ENCODE measurements at regions not wholly inside any gene's neighbourhood (a gene's known extent, or its start where the extent isn't known, plus 50 kb on each side); places are given as distances from the start of the nearest gene placed in this dataset.

GRCh38 chr16:47895146-47895545, 260.6 kb downstream of the ABCC12 start:
- Histone ChIP-seq H3K4me3 (no peak overlapping the region), H3K9ac (ENCODE audit: low read depth in 2 of 2, low read length in 2 of 2) (no peak overlapping the region), H3K27me3 (no peaks in the 10 kb centered on the region), H3K4me1 (no peaks in the 10 kb centered on the region), H3K36me3 (no peaks in the 10 kb centered on the region), H3K27ac (no peak overlapping the region), H3K9me3 (no peaks in the 10 kb centered on the region)
- no peak for DNase-seq
- intact Hi-C loops (cut with DNase I), result no loop called here
- TF ChIP-seq, protein P1, sequence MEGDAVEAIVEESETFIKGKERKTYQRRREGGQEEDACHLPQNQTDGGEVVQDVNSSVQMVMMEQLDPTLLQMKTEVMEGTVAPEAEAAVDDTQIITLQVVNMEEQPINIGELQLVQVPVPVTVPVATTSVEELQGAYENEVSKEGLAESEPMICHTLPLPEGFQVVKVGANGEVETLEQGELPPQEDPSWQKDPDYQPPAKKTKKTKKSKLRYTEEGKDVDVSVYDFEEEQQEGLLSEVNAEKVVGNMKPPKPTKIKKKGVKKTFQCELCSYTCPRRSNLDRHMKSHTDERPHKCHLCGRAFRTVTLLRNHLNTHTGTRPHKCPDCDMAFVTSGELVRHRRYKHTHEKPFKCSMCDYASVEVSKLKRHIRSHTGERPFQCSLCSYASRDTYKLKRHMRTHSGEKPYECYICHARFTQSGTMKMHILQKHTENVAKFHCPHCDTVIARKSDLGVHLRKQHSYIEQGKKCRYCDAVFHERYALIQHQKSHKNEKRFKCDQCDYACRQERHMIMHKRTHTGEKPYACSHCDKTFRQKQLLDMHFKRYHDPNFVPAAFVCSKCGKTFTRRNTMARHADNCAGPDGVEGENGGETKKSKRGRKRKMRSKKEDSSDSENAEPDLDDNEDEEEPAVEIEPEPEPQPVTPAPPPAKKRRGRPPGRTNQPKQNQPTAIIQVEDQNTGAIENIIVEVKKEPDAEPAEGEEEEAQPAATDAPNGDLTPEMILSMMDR (IDR thresholded peaks at IDR 0.05), result no peak

- Histone ChIP-seq H3K27ac (no peak overlapping the region), H3K36me3 (no peaks in the 10 kb centered on the region), H3K4me1 (no peaks in the 10 kb centered on the region), H3K9ac (ENCODE audit: low read depth in 2 of 2, low read length in 2 of 2) (no peak overlapping the region), H3K4me3 (no peak overlapping the region), H3K9me3 (no peaks in the 10 kb centered on the region), H3K27me3 (no peaks in the 10 kb centered on the region)
- TF ChIP-seq, protein P1 (IDR thresholded peaks at IDR 0.05), result no peak
- no peak for DNase-seq
- intact Hi-C loops (cut with DNase I), result no loop called here
Observed at GRCh38 chr16:47892999-47893398, 262.8 kb downstream of the ABCC12 start.

GRCh38 chr16:47888734-47889133, 267.1 kb downstream of the ABCC12 start:
- no peak overlapping the region for H3K27ac ChIP-seq
- intact Hi-C loops (cut with DNase I), result no loop called here
- H3K36me3 ChIP-seq, result no peaks in the 10 kb centered on the region
- no peaks in the 10 kb centered on the region for H3K27me3 ChIP-seq
- DNase-seq, result no peak
- H3K4me1 ChIP-seq, result no peaks in the 10 kb centered on the region
- TF ChIP-seq, protein P1 (IDR thresholded peaks at IDR 0.05), result no peak
- no peak overlapping the region for H3K9ac ChIP-seq (ENCODE audit: low read depth in 2 of 2, low read length in 2 of 2)
- no peak overlapping the region for H3K4me3 ChIP-seq
- no peaks in the 10 kb centered on the region for H3K9me3 ChIP-seq

DNA sequence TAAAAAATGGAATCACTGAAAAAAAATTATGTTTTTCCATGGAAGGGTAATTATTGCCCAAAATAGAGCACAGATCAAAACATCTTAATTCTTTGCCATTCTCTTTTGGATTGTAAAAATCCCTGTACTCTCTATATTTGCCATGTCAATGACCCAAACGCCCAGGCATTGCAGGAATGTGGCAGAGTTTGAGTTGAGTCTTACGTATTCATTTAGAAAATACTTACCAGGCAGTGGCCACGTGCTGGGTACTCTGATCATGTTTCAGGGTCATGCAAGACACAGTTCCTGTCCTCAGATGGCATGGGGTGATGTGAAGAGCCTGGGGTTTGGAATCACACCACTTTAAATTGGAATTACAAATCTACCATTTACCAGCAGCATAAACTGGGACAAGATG, 267.7 kb downstream of the ABCC12 start:
- H3K27me3 ChIP-seq, result no peaks in the 10 kb centered on the region
- DNase-seq, result no peak
- intact Hi-C loops (cut with DNase I), result no loop called here
- H3K36me3 ChIP-seq, result no peaks in the 10 kb centered on the region
- no peaks in the 10 kb centered on the region for H3K9me3 ChIP-seq
- H3K27ac ChIP-seq, result no peak overlapping the region
- H3K4me3 ChIP-seq, result no peak overlapping the region
- no peaks in the 10 kb centered on the region for H3K4me1 ChIP-seq
- TF ChIP-seq, protein P1 (IDR thresholded peaks at IDR 0.05), result no peak
- no peak overlapping the region for H3K9ac ChIP-seq (ENCODE audit: low read depth in 2 of 2, low read length in 2 of 2)

DNA sequence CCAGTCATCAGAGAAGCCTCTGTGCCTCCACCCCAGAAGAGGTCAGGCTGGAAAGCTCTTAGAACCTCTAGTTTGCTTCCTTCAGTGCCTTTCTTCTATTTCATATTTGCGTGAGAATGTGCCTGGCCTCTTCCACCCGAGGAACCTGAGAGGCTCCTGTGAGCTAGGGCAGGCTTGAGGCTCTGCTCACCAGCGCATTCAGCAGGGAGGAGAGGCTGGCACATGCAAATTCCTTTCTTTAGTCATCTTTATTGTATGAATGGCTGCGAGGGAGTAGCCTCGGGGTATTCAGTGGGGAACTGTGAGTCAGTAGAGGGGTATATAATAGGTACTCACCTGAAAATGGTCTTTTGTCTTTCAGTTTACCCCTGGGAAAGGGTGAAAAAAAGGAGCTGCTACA, 268.3 kb downstream of the ABCC12 start:
- H3K9me3 ChIP-seq, result no peaks in the 10 kb centered on the region
- intact Hi-C loops (cut with DNase I), result no loop called here
- DNase-seq, result no peak
- H3K27me3 ChIP-seq, result no peaks in the 10 kb centered on the region
- no peaks in the 10 kb centered on the region for H3K4me1 ChIP-seq
- TF ChIP-seq, protein P1 (IDR thresholded peaks at IDR 0.05), result no peak
- H3K27ac ChIP-seq, result no peak overlapping the region
- H3K9ac ChIP-seq (ENCODE audit: low read depth in 2 of 2, low read length in 2 of 2), result no peak overlapping the region
- H3K36me3 ChIP-seq, result no peaks in the 10 kb centered on the region
- no peak overlapping the region for H3K4me3 ChIP-seq
